Right renal pelvis (tissue), 4 donors: ENCODE measurements at regions not wholly inside any gene's neighbourhood (a gene's known extent, or its start where the extent isn't known, plus 50 kb on each side); places are given as distances from the start of the nearest gene placed in this dataset.
"Not testable (repeated sequence)": the region's sequence is repeated elsewhere in the genome, so short reads cannot be mapped to it uniquely, and the experiment has no call there.

Source experiments
- DNase-seq, 4 donors: peaks; one replicate each; pipeline ENCODE4 v3.0.0-alpha.2; 2013; ENCODE audit warnings: low read depth in 4 of 4, low spot score in 3 of 4, missing footprints in 1 of 4

- not testable (repeated sequence) for DNase-seq
Observed at GRCh38 chr6:86872810-86873209, 64.5 kb upstream of the HTR1E start.

DNA sequence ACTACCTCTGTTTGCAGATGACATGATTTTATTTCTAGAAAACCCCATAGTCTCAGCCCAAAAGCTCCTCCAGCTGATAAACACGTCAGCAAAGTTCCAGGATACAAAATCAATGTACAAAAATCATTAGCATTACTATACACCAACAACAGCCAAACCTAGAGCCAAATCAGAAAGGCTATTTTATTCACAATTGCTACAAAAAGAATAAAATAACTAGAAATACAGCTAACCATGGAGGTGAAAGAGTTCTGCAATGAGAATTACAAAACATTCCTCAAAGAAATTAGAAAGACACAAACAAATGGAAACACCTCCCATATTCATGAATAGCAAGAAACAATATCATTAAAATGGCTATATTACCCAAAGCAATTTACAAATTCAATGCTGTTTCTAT lies 65.6 kb upstream of the HTR1E start:
- DNase-seq, result no peak

DNA sequence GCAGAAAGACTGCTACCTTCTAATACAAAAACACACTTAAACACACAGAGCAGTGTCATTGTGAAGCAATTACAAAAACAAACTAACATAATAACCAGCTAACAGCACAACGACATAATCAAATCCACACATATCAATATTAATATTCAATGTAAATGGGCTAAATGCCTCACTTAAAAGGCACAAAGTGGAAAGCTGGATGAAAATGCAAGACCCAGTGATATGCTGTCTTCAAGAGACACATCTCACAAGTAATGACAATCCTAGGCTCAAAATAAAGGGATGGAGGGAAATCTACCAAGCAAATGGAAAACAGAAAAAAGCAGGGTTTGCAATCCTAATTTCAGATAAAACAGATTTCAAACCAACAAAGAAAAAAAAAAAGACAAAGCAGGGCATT lies 67.8 kb upstream of the HTR1E start:
- DNase-seq, result no peak

GRCh38 chr6:86859513-86859912 lies 77.8 kb upstream of the HTR1E start:
- DNase-seq, result no peak

- DNase-seq, result no peak
Observed at GRCh38 chr6:86858970-86859369, 78.4 kb upstream of the HTR1E start.

DNA sequence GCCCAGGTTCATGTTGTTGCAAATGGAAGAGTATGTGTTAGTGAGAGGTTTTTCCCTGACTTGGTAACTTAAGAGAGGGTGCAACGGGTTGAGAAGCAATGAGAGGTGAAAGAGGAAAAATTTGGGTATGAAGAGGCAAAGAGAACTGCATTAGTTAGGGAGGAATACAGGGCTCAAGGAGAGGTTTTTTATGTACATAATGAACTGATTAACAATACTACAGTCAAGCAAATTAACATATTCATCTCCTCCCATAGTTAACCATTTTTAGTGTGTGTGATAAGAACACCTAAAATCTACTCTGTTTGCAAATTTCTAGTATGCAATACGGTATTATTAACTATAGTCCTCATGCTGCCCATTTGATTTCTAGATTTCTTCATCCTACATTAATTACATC lies 79.5 kb upstream of the HTR1E start:
- DNase-seq, result no peak

DNA sequence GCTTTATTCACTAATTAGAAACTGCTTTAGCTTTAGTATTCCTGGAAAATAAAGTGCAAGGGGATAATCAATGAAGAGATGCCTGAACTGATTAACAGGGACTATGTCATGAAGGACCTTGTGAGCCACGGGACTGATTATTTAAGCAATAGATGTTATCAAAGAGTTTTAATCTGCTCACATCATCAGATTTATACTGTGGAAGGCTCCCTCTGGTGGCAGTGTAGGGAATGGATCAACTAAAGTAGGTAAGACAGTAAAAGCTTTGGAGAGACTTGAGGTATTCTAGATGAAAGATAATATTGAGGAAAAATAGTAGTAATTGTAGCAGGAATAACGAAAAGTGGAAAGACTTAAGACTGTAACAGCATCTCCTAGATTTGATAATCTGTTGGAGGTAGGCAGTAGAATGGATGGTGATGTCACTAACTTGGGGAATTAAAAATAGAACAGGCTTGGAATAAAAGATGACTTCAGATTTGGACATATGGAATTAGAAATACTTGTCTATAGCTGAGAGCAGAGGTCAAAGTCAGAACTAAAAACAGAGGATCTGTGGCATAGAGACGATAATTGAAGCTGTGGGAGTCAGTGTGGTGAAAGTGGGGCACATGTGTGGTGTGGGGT lies 80.3 kb upstream of the HTR1E start:
- no peak for DNase-seq

- no peak for DNase-seq
Observed at GRCh38 chr6:86856379-86856778, 80.9 kb upstream of the HTR1E start.

GRCh38 chr6:86848986-86849385 lies 88.3 kb upstream of the HTR1E start:
- peak; percentile 20 to 60 (median 53) for DNase-seq

GRCh38 chr6:86832686-86833085 lies 104.6 kb upstream of the HTR1E start:
- DNase-seq, result no peak

- DNase-seq, result no peak
Observed at GRCh38 chr6:86825436-86825835, 111.9 kb upstream of the HTR1E start.

DNA sequence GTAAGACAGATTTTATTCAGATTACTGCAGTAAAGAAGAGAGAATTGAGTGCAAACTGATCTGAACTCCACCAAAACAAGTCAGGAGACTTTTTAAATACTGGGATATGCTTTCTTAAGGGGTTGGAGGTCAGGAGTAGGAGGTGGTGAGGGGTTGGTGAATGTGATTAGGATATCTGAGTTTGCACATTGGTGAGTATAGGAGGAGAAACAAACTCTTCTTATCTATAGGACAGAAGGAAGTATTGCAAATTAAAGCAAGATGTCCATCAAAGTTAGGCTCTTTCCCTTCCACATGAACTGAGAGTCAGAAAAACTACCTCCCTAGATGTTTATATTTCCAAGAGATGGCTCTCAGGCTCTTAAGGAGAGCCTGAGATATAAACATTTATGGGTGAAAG lies 114.6 kb upstream of the HTR1E start:
- no peak for DNase-seq

DNA sequence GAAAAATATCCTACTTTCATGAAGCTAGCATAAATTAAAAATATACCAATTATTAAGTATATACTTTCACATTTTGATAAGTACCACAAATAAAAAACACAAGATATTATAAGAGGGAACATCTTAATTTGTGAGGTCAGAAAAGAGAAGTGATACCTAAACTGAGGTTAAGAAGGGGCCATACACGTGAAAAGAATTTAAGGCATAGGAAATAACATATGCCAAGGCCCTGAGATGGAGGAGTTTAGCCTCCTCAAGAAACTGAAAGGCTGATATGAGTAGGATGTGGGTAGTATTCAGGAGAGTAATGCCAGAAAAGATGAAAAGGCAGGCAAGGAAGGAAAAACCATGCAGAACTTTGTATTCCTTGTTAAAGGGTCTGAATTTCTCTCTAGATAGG lies 116.6 kb upstream of the HTR1E start:
- DNase-seq, result no peak

- no peak for DNase-seq
Observed at GRCh38 chr6:86793649-86794048, 143.7 kb upstream of the HTR1E start.

- no peak for DNase-seq
Observed at GRCh38 chr6:86791476-86791875, 145.9 kb upstream of the HTR1E start.

DNA sequence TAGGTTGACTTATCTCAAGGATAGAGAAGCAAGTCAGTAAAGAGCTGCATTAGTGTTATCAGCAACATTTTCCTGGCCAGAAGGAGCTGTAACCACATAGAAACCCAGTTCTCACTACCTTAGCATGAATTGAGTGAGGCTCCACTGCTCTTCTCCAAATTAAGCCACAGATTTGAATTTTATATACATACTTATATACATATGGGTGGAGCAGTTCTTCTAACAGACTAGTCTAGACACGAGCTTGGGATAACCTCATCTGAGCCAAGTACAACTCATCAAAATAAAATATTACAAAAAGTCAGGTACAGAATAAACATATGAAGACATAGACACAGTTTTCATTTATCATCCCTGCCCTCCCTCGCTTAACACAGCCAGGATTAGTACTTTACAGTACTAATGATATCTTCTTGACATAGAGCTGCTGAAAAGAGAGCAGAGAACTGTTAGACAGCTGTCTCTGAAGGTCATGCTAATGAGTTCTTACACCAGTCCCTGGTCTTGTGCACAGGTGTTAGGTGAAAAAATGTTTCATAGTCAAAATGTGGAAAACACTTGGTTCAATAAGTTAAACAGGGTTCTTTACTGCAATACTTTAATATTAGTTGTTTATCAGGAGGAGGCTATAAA lies 147.4 kb upstream of the HTR1E start:
- no peak for DNase-seq

DNA sequence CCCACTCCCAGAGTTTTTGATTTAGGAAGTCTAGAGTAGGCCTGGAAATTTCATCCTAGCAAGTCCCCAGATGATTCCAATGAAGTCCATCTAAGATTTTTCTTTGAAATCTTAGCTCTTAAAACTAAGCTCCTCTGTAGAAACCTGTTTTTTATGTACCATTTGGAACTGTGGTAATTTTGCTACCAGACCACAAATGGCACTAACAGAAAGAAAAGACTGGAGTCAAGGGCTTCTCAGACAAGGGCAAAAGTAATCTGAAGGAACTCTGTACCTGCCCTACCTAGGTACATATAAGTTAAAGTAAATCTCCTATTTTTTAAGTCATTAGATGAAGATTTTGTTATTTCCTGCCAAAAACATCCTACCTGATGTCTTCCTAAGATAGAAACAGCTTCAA lies 155.0 kb upstream of the HTR1E start:
- no peak for DNase-seq

DNA sequence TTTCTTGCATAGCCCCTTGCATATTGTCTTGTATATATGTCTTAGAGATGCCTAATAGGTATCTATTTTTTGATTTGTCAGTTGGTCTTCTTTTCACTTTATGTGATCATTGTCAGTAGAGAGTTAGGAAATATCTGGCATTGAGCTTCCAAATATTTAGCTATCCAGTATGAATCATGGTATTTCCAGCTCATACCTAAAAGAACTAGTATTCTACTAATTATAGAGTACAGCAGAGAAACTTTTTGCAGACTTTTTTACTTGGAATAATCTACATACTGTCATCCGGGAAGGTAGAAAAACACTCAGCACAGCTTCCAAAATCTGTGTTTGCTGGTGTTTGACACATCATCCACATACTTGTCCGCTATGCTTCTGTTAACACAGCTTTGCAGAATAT lies 156.4 kb upstream of the HTR1E start:
- DNase-seq, result no peak

DNA sequence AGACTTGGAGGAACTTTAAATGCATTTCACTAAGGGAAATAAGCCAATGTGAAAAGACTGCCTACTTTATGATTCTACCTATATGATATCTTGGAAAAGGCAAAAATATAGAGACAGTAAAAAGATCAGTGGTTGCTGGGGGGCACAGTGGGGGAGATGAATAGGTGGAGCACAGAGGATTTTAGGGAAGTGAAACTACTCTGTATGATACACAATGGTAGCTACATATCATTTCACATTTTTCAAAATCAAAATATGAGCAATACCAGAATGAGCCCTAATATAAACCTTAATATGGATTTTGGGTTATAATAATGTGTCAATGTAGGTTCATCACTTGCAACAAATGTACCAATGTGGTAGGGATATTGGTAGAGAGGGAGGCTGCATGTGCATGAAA lies 161.4 kb upstream of the HTR1E start:
- DNase-seq, result no peak

DNA sequence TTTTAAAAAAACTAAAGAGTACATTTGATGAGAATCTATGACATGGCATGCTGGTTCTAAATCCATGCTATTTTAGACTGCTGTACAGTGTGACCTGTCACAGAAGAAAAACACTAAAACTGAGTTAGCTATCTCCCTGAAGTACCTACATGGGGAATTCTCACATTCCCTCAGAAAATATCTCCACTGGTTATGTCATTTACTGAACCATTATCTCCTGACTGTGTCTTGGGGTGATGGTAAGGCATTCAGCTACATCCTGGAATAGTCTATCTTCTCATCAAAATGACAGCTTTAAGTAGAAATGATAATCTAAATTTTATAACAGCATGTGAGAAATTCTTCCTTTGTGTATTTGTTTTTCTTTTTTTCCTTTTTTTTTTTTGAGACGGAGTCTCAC lies 172.1 kb upstream of the HTR1E start:
- DNase-seq, result no peak

DNA sequence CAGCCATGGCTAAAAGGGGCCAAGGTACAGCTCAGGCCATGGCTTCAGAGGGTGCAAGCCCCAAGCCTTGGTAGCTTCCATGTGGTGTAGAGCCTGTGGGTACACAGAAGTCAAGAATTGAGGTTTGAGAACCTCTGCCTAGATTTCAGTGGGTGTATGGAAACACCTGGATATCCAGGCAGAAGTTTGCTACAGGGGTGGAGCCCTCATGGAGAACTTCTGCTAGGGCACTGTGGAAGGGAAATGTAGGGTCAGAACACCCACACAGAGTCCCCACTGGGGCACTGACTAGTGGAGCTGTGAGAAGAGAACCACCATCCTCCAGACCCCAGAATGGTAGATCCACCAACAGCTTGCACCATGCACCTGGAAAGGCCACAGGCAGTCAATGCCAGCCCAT lies 177.4 kb upstream of the HTR1E start:
- not testable (repeated sequence) for DNase-seq

DNA sequence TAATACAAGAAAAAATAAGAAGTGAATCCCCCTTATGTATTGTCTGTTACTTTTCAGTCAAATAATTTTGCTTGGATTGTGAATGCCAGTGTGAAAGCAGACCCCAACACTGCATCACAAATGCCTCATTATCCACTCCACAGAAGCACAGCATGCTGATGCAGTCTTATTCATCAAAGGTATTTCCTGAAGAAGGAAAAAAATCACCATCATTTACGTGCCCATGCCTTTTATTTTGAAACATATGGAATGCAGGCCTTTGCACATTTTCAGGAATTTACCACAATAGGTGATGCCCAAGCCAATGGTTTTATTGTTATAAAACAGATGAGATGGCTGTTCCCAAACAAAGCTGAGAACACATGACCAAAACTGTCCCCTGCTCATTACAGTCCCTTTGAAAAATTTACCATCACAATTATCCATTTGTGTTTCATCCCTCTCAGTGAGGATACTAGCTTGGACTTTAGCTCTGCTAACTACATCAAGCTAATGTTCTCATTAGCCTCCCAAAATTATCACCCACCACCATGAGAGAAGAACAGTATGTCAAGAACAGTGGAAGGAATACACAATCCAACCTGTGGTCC lies 180.6 kb upstream of the HTR1E start:
- DNase-seq, result no peak
